IMR-90 (cell line): ENCODE measurements at regions not wholly inside any gene's neighbourhood (a gene's known extent, or its start where the extent isn't known, plus 50 kb on each side); places are given as distances from the start of the nearest gene placed in this dataset.

Source experiments
- ATAC-seq: fragments of 200-7000 bp; cut with Tn5 transposase; 2 replicates; pipeline ENCODE4 v1.9.1; 2020; ENCODE audit warnings: low read depth, mild to moderate bottlenecking, moderate library complexity
- BruUV-seq: library from RNA; stranded (reverse); fragments of 400-500 nt; replicated peaks from 2 replicates; lab custom pipeline; 2021; lab: Mats Ljungman, UMichigan
- CTCF ChIA-PET: fragments of 300-600 bp; formaldehyde crosslinking; extraction: SDS; loops from one replicate; lab custom pipeline; 2021; ENCODE audit warnings: antibody characterized with exemption; lab: Yijun Ruan, JAX
- POLR2A ChIA-PET: fragments of 300-600 bp; sonication (Branson Sonifier 250); formaldehyde crosslinking; loops from one replicate; lab custom pipeline; 2022; ENCODE audit warnings: antibody characterized with exemption; ENCODE audit not compliant: unreplicated experiment; lab: Charles Lee
- DNase-seq: peaks from one replicate; pipeline ENCODE4 v3.0.0; 2013
- H2AFZ ChIP-seq: replicated peaks from 2 replicates; pipeline ENCODE3; 2013; ENCODE audit warnings: low read length, mild to moderate bottlenecking; ENCODE audit not compliant: poor library complexity
- H2AK5ac ChIP-seq: 2 replicates; pipeline ENCODE4 v1.6.1; 2013; ENCODE audit warnings: low read depth, low read length, inconsistent platforms
- H2AK9ac ChIP-seq: replicated peaks from 2 replicates; pipeline ENCODE3; 2013; ENCODE audit warnings: mild to moderate bottlenecking, low read depth, low read length, moderate library complexity; ENCODE audit not compliant: poor library complexity
- H2BK120ac ChIP-seq: 2 replicates; pipeline ENCODE4 v1.6.1; 2013; ENCODE audit warnings: low read depth, low read length, inconsistent platforms
- H2BK15ac ChIP-seq: 3 replicates; pipeline ENCODE4 v1.6.1; 2013; ENCODE audit warnings: low read depth, low read length, inconsistent platforms
- H2BK20ac ChIP-seq: 2 replicates; pipeline ENCODE4 v1.6.1; 2013; ENCODE audit warnings: low read depth, mild to moderate bottlenecking, inconsistent platforms, low read length, moderate library complexity
- H2BK5ac ChIP-seq: 2 replicates; pipeline ENCODE4 v1.6.1; 2013; ENCODE audit warnings: mild to moderate bottlenecking, low read depth, low read length, inconsistent platforms; ENCODE audit not compliant: poor library complexity, severe bottlenecking
- H3K14ac ChIP-seq: replicated peaks from 2 replicates; pipeline ENCODE4 v1.6.1; 2013; ENCODE audit warnings: low read depth, low read length, inconsistent platforms
- H3K18ac ChIP-seq: 2 replicates; pipeline ENCODE4 v1.6.1; 2013; ENCODE audit warnings: low read depth, low read length, control low read depth
- H3K23ac ChIP-seq: 2 replicates; pipeline ENCODE4 v1.6.1; 2013; ENCODE audit warnings: low read depth, low read length, inconsistent platforms
- H3K27ac ChIP-seq: 2 replicates; pipeline ENCODE4 v1.5.1; 2013; ENCODE audit warnings: mild to moderate bottlenecking, control low read depth, low read length; ENCODE audit not compliant: insufficient read depth
- H3K27me3 ChIP-seq: 2 replicates; pipeline ENCODE4 v1.6.1; 2013; ENCODE audit warnings: low read length; ENCODE audit not compliant: control insufficient read depth, insufficient read depth
- H3K36me3 ChIP-seq: 2 replicates; pipeline ENCODE4 v1.6.1; 2013; ENCODE audit warnings: low read length, mixed read lengths; ENCODE audit not compliant: control insufficient read depth, insufficient read depth
- H3K4ac ChIP-seq: 2 replicates; pipeline ENCODE4 v1.6.1; 2013; ENCODE audit warnings: low read depth, low read length, inconsistent platforms
- H3K4me1 ChIP-seq: 2 replicates; pipeline ENCODE4 v1.6.1; 2013; ENCODE audit warnings: low read length, mixed read lengths; ENCODE audit not compliant: control insufficient read depth, insufficient read depth
- H3K4me2 ChIP-seq: 2 replicates; pipeline ENCODE4 v1.6.1; 2013; ENCODE audit warnings: low read depth, mild to moderate bottlenecking, control low read depth, low read length, moderate library complexity
- H3K4me3 ChIP-seq: 2 replicates; pipeline ENCODE4 v1.5.1; 2013; ENCODE audit warnings: low read depth, mild to moderate bottlenecking, control low read depth, low read length, moderate library complexity; ENCODE audit not compliant: insufficient read depth
- H3K56ac ChIP-seq: 2 replicates; pipeline ENCODE4 v1.6.1; 2013; ENCODE audit warnings: low read length, inconsistent platforms; ENCODE audit not compliant: insufficient read depth; ENCODE audit errors: extremely low read depth
- H3K79me1 ChIP-seq, 2 experiments: 2 replicates each; pipeline ENCODE4 v1.6.1; 2013; ENCODE audit warnings: low read length in 2 of 2, inconsistent platforms in 1 of 2, low read depth in 1 of 2
- H3K9ac ChIP-seq: 2 replicates; pipeline ENCODE4 v1.6.1; 2013; ENCODE audit warnings: low read depth, low read length, control low read depth
- H3K9me1 ChIP-seq: 2 replicates; pipeline ENCODE4 v1.6.1; 2013; ENCODE audit warnings: low read length, inconsistent platforms; ENCODE audit not compliant: insufficient read depth
- H3K9me3 ChIP-seq: 2 replicates; pipeline ENCODE4 v1.6.1; 2013; ENCODE audit warnings: low read length; ENCODE audit not compliant: control insufficient read depth, insufficient read depth
- H4K20me1 ChIP-seq: 2 replicates; pipeline ENCODE4 v1.6.1; 2013; ENCODE audit warnings: low read length, inconsistent platforms; ENCODE audit not compliant: insufficient read depth
- H4K5ac ChIP-seq: 2 replicates; pipeline ENCODE4 v1.6.1; 2013; ENCODE audit warnings: mild to moderate bottlenecking, low read depth, low read length, control low read depth
- H4K8ac ChIP-seq, 2 experiments: 2 replicates each; pipeline ENCODE4 v1.6.1; 2013; ENCODE audit warnings: low read depth in 2 of 2, low read length in 2 of 2, control low read depth in 1 of 2, inconsistent platforms in 1 of 2
- H4K91ac ChIP-seq: 2 replicates; pipeline ENCODE4 v1.6.1; 2013; ENCODE audit warnings: low read depth, low read length, inconsistent platforms; ENCODE audit not compliant: insufficient read depth
- BHLHE40 ChIP-seq: fragments of 150-350 bp; IDR thresholded peaks from 2 replicates; pipeline ENCODE4 v1.6.1; 2016; ENCODE audit warnings: mild to moderate bottlenecking, low read depth, low read length
- CHD1 ChIP-seq: IDR thresholded peaks from 2 replicates; pipeline ENCODE4 v1.6.1; 2012; ENCODE audit warnings: low read depth, low read length, improper control_type of control experiment
- CTCF ChIP-seq: conservative IDR thresholded peaks from 2 replicates; pipeline ENCODE4 v1.5.1; 2012; ENCODE audit warnings: mild to moderate bottlenecking, low read depth, low read length, improper control_type of control experiment
- ELK1 ChIP-seq: fragments of 150-350 bp; IDR thresholded peaks from 2 replicates; pipeline ENCODE4 v1.6.1; 2016; ENCODE audit warnings: low read depth, mild to moderate bottlenecking, low read length, moderate library complexity, borderline replicate concordance
- FOS ChIP-seq: fragments of 150-350 bp; IDR thresholded peaks from 2 replicates; pipeline ENCODE4 v1.6.1; 2016; ENCODE audit warnings: low read depth, low read length
- MXI1 ChIP-seq: IDR thresholded peaks from 2 replicates; pipeline ENCODE4 v1.6.1; 2012; ENCODE audit warnings: low read depth, mild to moderate bottlenecking, low read length, moderate library complexity, borderline replicate concordance
- NFE2L2 ChIP-seq: fragments of 150-350 bp; IDR thresholded peaks from 2 replicates; pipeline ENCODE4 v1.6.1; 2016; ENCODE audit warnings: low read depth, mild to moderate bottlenecking, low read length
- POLR2A ChIP-seq: IDR thresholded peaks from 2 replicates; pipeline ENCODE4 v1.6.1; 2012; ENCODE audit warnings: mild to moderate bottlenecking, low read depth, low read length
- RAD21 ChIP-seq: IDR thresholded peaks from 2 replicates; pipeline ENCODE4 v1.6.1; 2012; ENCODE audit warnings: low read length, improper control_type of control experiment
- RFX5 ChIP-seq: IDR thresholded peaks from 2 replicates; pipeline ENCODE4 v1.8.0; 2012; ENCODE audit warnings: low read depth, mild to moderate bottlenecking, low read length, moderate library complexity
- WGBS, 2 experiments: methylation state at CpG; one replicate each; pipeline versions ENCODE4 v1.1.5 to v1.1.7; 2013; ENCODE audit warnings: missing lambda C conversion rate in 2 of 2; ENCODE audit not compliant: insufficient read length in 1 of 2; ENCODE audit errors: extremely low coverage in 2 of 2; 5-methylcytosine and 5-hydroxymethylcytosine counted together
- dilution Hi-C: fragments of 300-500 bp; cut with HindIII; formaldehyde crosslinking; loops from one replicate; pipeline ENCODE4 v1.14.3; 2018; ENCODE audit warnings: low sequenced_read_pairs; ENCODE audit not compliant: unreplicated experiment
- in situ Hi-C: fragments of 300-500 bp; cut with MboI; formaldehyde crosslinking; loops from 3 replicates; pipeline ENCODE4 v1.14.3; 2019; ENCODE audit warnings: low sequenced_read_pairs, inconsistent platforms, mixed read lengths
- intact Hi-C: fragments of 100-400 bp; cut with micrococcal nuclease; formaldehyde crosslinking; loops from 2 replicates; pipeline ENCODE4 v1.10.0; 2022

- peak; percentile 11; the same call in 1 of the 2 replicates for TF ChIP-seq RAD21
These were observed 208.7 kb upstream of the ZNF32 start (continued) for GRCh38 chr10:43857206-43857930.

- CTCF ChIA-PET, result no interaction called here
- Histone ChIP-seq H3K4ac (peak overlapping the region; percentile 52), H3K79me1 (no peaks in the 10 kb centered on the region), H4K8ac (no peak overlapping the region), H3K9me1 (peaks cover 4% of the 10 kb centered on the region; the same call in 1 of the 2 replicates), H4K91ac (no peak overlapping the region; the same call in 1 of the 2 replicates), H2BK5ac (no peak overlapping the region), H3K9me3 (no peaks in the 10 kb centered on the region), H4K20me1 (no peaks in the 10 kb centered on the region), H3K27me3 (no peaks in the 10 kb centered on the region), H3K56ac (no peak overlapping the region), H3K18ac (no peak overlapping the region; the same call in 1 of the 2 replicates), H2BK120ac (peak overlapping the region; percentile 56), H3K4me1 (peaks cover 6% of the 10 kb centered on the region), H2AK5ac (peak overlapping the region; percentile 72), H3K4me3 (no peak overlapping the region), H3K9ac (no peak overlapping the region), H3K36me3 (no peaks in the 10 kb centered on the region), H2BK20ac (peak overlapping the region; percentile 66), H2AK9ac (no peak overlapping the region), H3K4me2 (no peak overlapping the region), H3K23ac (no peak overlapping the region), H3K27ac (no peak overlapping the region), H2BK15ac (no peak overlapping the region), H3K14ac (peak overlapping the region; percentile 67), H4K5ac (no peak overlapping the region), H2AFZ (no peak overlapping the region)
- dilution Hi-C loops, result no loop called here
- in situ Hi-C loops, result no loop called here
- no peak for DNase-seq
- ATAC-seq, result no peak
- POLR2A ChIA-PET, result no interaction called here
- intact Hi-C loops, result no loop called here
- no TSS peak for BruUV-seq
- TF ChIP-seq FOS (no peak), MXI1 (no peak), NFE2L2 (no peak), CHD1 (no peak), POLR2A (no peak), RFX5 (no peak), CTCF (no peak), ELK1 (no peak), BHLHE40 (no peak)
- WGBS, 2 experiments, result 100% methylated on average over 3 of the region's 5 CpGs; no CpG with 5 or more reads in 1 of the 2 experiments
These were observed 207.6 kb upstream of the ZNF32 start for GRCh38 chr10:43856299-43856698.
